Liver (tissue), 8 donors: ENCODE measurements at regions not wholly inside any gene's neighbourhood (a gene's known extent, or its start where the extent isn't known, plus 50 kb on each side); places are given as distances from the start of the nearest gene placed in this dataset.

Experiments
- DNase-seq: peaks from one replicate; pipeline ENCODE4 v3.0.0-alpha.2; 2017; ENCODE audit warnings: low spot score
- H3K27ac ChIP-seq, 2 donors: one replicate each; pipeline ENCODE4 v1.7.0; 2013; ENCODE audit warnings: inconsistent platforms in 2 of 2, low read length in 2 of 2, control low read depth in 1 of 2, low read depth in 1 of 2, mild to moderate bottlenecking in 1 of 2
- H3K27me3 ChIP-seq, 4 donors: one replicate each; pipeline versions ENCODE4 v1.6.1 to v1.7.0; 2013; ENCODE audit warnings: low read length in 3 of 4, inconsistent platforms in 1 of 4, mild to moderate bottlenecking in 1 of 4, moderate library complexity in 1 of 4; ENCODE audit not compliant: control insufficient read depth in 4 of 4, insufficient read depth in 4 of 4
- H3K36me3 ChIP-seq, 4 donors: one replicate each; pipeline versions ENCODE4 v1.6.1 to v1.7.0; 2013; ENCODE audit warnings: low read length in 3 of 4, mild to moderate bottlenecking in 3 of 4, low read depth in 1 of 4, moderate library complexity in 1 of 4; ENCODE audit not compliant: control insufficient read depth in 4 of 4, insufficient read depth in 3 of 4
- H3K4me1 ChIP-seq, 4 donors: one replicate each; pipeline versions ENCODE4 v1.6.1 to v1.7.0; 2013; ENCODE audit warnings: low read length in 3 of 4, mild to moderate bottlenecking in 3 of 4, moderate library complexity in 1 of 4; ENCODE audit not compliant: control insufficient read depth in 4 of 4, insufficient read depth in 4 of 4
- H3K4me3 ChIP-seq, 3 donors: one replicate each; pipeline versions ENCODE4 v1.6.1 to v1.7.0; 2013; ENCODE audit warnings: low read length in 3 of 3, control low read depth in 1 of 3, low read depth in 1 of 3, mild to moderate bottlenecking in 1 of 3
- H3K9ac ChIP-seq, 2 donors: one replicate each; pipeline ENCODE4 v1.7.0; 2013; ENCODE audit warnings: low read length in 2 of 2, mild to moderate bottlenecking in 2 of 2, moderate library complexity in 2 of 2, control low read depth in 1 of 2, low read depth in 1 of 2
- H3K9me3 ChIP-seq, 4 donors: one replicate each; pipeline versions ENCODE4 v1.6.1 to v1.7.0; 2013; ENCODE audit warnings: low read length in 3 of 4; ENCODE audit not compliant: control insufficient read depth in 4 of 4
- EGR1 ChIP-seq, 2 donors: IDR thresholded peaks; 2 replicates each; pipeline ENCODE4 v1.6.1; 2016 to 2018; ENCODE audit warnings: antibody characterized with exemption in 2 of 2, low read depth in 2 of 2
- FOXA1 ChIP-seq: IDR thresholded peaks from 2 replicates; pipeline ENCODE4 v1.6.1; 2016; ENCODE audit warnings: antibody characterized with exemption
- FOXA2 ChIP-seq: IDR thresholded peaks from 2 replicates; pipeline ENCODE4 v1.6.1; 2016; ENCODE audit warnings: antibody characterized with exemption
- GABPA ChIP-seq, 2 donors: IDR thresholded peaks in 1 of 2; conservative IDR thresholded peaks in 1 of 2; 2 replicates each; pipeline ENCODE4 v1.6.1; 2016; ENCODE audit warnings: antibody characterized with exemption in 2 of 2, mild to moderate bottlenecking in 1 of 2, moderate library complexity in 1 of 2
- HNF4A ChIP-seq, 2 donors: conservative IDR thresholded peaks; 2 replicates each; pipeline ENCODE4 v1.6.1; 2016; ENCODE audit warnings: antibody characterized with exemption in 2 of 2, mild to moderate bottlenecking in 2 of 2
- HNF4G ChIP-seq: IDR thresholded peaks from 2 replicates; pipeline ENCODE4 v1.6.1; 2016; ENCODE audit warnings: antibody characterized with exemption
- NR2F2 ChIP-seq: IDR thresholded peaks from 2 replicates; pipeline ENCODE4 v1.6.1; 2016; ENCODE audit warnings: antibody characterized with exemption
- RAD21 ChIP-seq, 2 donors: IDR thresholded peaks; 2 replicates each; pipeline ENCODE4 v1.6.1; 2016; ENCODE audit warnings: antibody characterized with exemption in 2 of 2, mild to moderate bottlenecking in 2 of 2
- RXRA ChIP-seq, 2 donors: IDR thresholded peaks; 2 replicates each; pipeline ENCODE4 v1.6.1; 2017 to 2018; ENCODE audit warnings: antibody characterized with exemption in 2 of 2, mild to moderate bottlenecking in 1 of 2
- SP1 ChIP-seq: IDR thresholded peaks from 2 replicates; pipeline ENCODE4 v1.6.1; 2018; ENCODE audit warnings: antibody characterized with exemption, mild to moderate bottlenecking
- TAF1 ChIP-seq: conservative IDR thresholded peaks from 2 replicates; pipeline ENCODE4 v1.6.1; 2016; ENCODE audit warnings: antibody characterized with exemption, mild to moderate bottlenecking
- YY1 ChIP-seq: IDR thresholded peaks from 2 replicates; pipeline ENCODE4 v1.6.1; 2016; ENCODE audit warnings: antibody characterized with exemption, mild to moderate bottlenecking
- ZBTB33 ChIP-seq: IDR thresholded peaks from 2 replicates; pipeline ENCODE4 v1.6.1; 2016; ENCODE audit warnings: antibody characterized with exemption
- WGBS: extraction: QIAGEN DNeasy Blood & Tissue Kit; methylation state at CpG from one replicate; pipeline ENCODE4 v1.1.7; 2013; 5-methylcytosine and 5-hydroxymethylcytosine counted together
- TF ChIP-seq, protein P1 (sequence below): fragments of 150-350 bp; IDR thresholded peaks from 2 replicates; pipeline ENCODE4 v1.5.1; 2017; ENCODE audit warnings: improper control_type of control experiment, low read depth, low read length; ENCODE audit not compliant: missing input control
- TF ChIP-seq, protein P2 (sequence below): IDR thresholded peaks from 2 replicates; pipeline ENCODE4 v1.6.1; 2016; ENCODE audit warnings: antibody characterized with exemption, mild to moderate bottlenecking
- TF ChIP-seq, protein P3 (sequence below): IDR thresholded peaks from 2 replicates; pipeline ENCODE4 v1.6.1; 2016; ENCODE audit warnings: antibody characterized with exemption
- TF ChIP-seq, protein P4 (sequence below): IDR thresholded peaks from 2 replicates; pipeline ENCODE4 v1.6.1; 2016; ENCODE audit warnings: antibody characterized with exemption
- donor health status: healthy.
- donor health status: healthy.
- donor health status: healthy.
- donor health status: healthy.
- donor health status: healthy.

DNA sequence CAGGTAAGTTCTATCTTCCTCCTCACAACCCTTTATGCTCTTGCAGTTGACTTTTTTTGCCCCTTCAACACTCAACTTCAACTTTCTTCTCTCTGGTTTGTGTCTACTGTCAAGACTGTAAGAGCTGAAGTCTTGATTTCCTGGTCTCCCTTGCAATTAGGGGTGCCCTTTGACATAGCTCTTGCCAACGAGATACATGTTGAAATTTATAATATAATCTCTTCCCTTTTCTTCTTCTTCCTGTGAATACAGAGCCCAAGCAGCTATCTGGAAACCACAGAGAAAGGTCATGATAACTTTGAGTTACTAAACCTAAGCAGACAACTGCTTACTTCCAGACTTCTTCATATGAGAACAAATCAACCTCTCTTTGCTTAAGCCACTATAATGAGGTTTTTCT is 163.5 kb downstream of the MC4R start:
- TF ChIP-seq FOXA2 (no peak), TAF1 (no peak), SP1 (no peak), FOXA1 (no peak), HNF4G (no peak), RAD21 (IDR thresholded peaks at IDR 0.05) (no peak), HNF4A (conservative IDR thresholded peaks at IDR 0.05) (no peak), EGR1 (IDR thresholded peaks at IDR 0.05; ENCODE audit: low read depth in 2 of 2) (no peak), YY1 (no peak), ZBTB33 (no peak), GABPA (IDR thresholded peaks at IDR 0.05 in 1 of 2, conservative IDR thresholded peaks at IDR 0.05 in 1 of 2) (no peak), NR2F2 (no peak)
- TF ChIP-seq, protein P1, sequence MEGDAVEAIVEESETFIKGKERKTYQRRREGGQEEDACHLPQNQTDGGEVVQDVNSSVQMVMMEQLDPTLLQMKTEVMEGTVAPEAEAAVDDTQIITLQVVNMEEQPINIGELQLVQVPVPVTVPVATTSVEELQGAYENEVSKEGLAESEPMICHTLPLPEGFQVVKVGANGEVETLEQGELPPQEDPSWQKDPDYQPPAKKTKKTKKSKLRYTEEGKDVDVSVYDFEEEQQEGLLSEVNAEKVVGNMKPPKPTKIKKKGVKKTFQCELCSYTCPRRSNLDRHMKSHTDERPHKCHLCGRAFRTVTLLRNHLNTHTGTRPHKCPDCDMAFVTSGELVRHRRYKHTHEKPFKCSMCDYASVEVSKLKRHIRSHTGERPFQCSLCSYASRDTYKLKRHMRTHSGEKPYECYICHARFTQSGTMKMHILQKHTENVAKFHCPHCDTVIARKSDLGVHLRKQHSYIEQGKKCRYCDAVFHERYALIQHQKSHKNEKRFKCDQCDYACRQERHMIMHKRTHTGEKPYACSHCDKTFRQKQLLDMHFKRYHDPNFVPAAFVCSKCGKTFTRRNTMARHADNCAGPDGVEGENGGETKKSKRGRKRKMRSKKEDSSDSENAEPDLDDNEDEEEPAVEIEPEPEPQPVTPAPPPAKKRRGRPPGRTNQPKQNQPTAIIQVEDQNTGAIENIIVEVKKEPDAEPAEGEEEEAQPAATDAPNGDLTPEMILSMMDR: no peak
- TF ChIP-seq, protein P2, sequence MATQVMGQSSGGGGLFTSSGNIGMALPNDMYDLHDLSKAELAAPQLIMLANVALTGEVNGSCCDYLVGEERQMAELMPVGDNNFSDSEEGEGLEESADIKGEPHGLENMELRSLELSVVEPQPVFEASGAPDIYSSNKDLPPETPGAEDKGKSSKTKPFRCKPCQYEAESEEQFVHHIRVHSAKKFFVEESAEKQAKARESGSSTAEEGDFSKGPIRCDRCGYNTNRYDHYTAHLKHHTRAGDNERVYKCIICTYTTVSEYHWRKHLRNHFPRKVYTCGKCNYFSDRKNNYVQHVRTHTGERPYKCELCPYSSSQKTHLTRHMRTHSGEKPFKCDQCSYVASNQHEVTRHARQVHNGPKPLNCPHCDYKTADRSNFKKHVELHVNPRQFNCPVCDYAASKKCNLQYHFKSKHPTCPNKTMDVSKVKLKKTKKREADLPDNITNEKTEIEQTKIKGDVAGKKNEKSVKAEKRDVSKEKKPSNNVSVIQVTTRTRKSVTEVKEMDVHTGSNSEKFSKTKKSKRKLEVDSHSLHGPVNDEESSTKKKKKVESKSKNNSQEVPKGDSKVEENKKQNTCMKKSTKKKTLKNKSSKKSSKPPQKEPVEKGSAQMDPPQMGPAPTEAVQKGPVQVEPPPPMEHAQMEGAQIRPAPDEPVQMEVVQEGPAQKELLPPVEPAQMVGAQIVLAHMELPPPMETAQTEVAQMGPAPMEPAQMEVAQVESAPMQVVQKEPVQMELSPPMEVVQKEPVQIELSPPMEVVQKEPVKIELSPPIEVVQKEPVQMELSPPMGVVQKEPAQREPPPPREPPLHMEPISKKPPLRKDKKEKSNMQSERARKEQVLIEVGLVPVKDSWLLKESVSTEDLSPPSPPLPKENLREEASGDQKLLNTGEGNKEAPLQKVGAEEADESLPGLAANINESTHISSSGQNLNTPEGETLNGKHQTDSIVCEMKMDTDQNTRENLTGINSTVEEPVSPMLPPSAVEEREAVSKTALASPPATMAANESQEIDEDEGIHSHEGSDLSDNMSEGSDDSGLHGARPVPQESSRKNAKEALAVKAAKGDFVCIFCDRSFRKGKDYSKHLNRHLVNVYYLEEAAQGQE: no peak
- TF ChIP-seq, protein P3, sequence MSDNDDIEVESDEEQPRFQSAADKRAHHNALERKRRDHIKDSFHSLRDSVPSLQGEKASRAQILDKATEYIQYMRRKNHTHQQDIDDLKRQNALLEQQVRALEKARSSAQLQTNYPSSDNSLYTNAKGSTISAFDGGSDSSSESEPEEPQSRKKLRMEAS: no peak
- TF ChIP-seq, protein P4, sequence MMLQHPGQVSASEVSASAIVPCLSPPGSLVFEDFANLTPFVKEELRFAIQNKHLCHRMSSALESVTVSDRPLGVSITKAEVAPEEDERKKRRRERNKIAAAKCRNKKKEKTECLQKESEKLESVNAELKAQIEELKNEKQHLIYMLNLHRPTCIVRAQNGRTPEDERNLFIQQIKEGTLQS: no peak
- WGBS: 21% methylated on average over 1 of the region's 1 CpG
- no peaks in the 10 kb centered on the region for H3K9me3 ChIP-seq
- H3K4me1 ChIP-seq: no peaks in the 10 kb centered on the region
- H3K4me3 ChIP-seq: no peak overlapping the region
- no peak for DNase-seq
- H3K36me3 ChIP-seq: no peaks in the 10 kb centered on the region
- no peaks in the 10 kb centered on the region for H3K27me3 ChIP-seq
- no peak overlapping the region for H3K27ac ChIP-seq
- no peak overlapping the region for H3K9ac ChIP-seq

GRCh38 chr18:60202708-60203107 is 169.9 kb downstream of the MC4R start:
- H3K4me1 ChIP-seq: no peaks in the 10 kb centered on the region
- no peak overlapping the region for H3K4me3 ChIP-seq
- 35% methylated on average over 1 of the region's 1 CpG for WGBS
- no peaks in the 10 kb centered on the region for H3K9me3 ChIP-seq
- no peak for TF ChIP-seq RXRA (IDR thresholded peaks at IDR 0.05)
- no peak for TF ChIP-seq TAF1
- no peak for TF ChIP-seq GABPA (IDR thresholded peaks at IDR 0.05 in 1 of 2, conservative IDR thresholded peaks at IDR 0.05 in 1 of 2)
- no peak for TF ChIP-seq FOXA2
- TF ChIP-seq ZBTB33: no peak
- TF ChIP-seq, protein P3: no peak
- TF ChIP-seq RAD21 (IDR thresholded peaks at IDR 0.05): no peak
- TF ChIP-seq, protein P4: no peak
- TF ChIP-seq HNF4G: no peak
- no peak overlapping the region for H3K27ac ChIP-seq
- no peaks in the 10 kb centered on the region for H3K36me3 ChIP-seq
- no peak overlapping the region for H3K9ac ChIP-seq
- H3K27me3 ChIP-seq: no peaks in the 10 kb centered on the region
- DNase-seq: no peak
